Smooth muscle cell (in vitro differentiated cells): ENCODE measurements at regions not wholly inside any gene's neighbourhood (a gene's known extent, or its start where the extent isn't known, plus 50 kb on each side); places are given as distances from the start of the nearest gene placed in this dataset.

Experiments
- DNase-seq: peaks from one replicate; lab custom pipeline; 2025; ENCODE audit not compliant: unreplicated experiment; lab: John Stamatoyannopoulos, UW
- H2AFZ ChIP-seq: fragments of 200-600 bp; sonication (generic); 2 replicates; pipeline ENCODE4 v1.6.0; 2016; ENCODE audit warnings: antibody characterized with exemption, low read depth, mild to moderate bottlenecking
- H3F3A ChIP-seq: fragments of 200-600 bp; sonication (generic); 2 replicates; pipeline ENCODE4 v1.6.0; 2017; ENCODE audit warnings: antibody characterized with exemption, low read depth
- H3K27ac ChIP-seq: fragments of 200-600 bp; sonication (generic); 2 replicates; pipeline ENCODE4 v1.5.1; 2016; ENCODE audit warnings: low read depth, mild to moderate bottlenecking
- H3K27me3 ChIP-seq: fragments of 200-600 bp; sonication (generic); 2 replicates; pipeline ENCODE4 v1.6.1; 2016; ENCODE audit warnings: low read depth, mild to moderate bottlenecking
- H3K36me3 ChIP-seq: fragments of 200-600 bp; sonication (generic); 2 replicates; pipeline ENCODE4 v1.5.1; 2016; ENCODE audit warnings: low read depth
- H3K4me1 ChIP-seq: fragments of 200-600 bp; sonication (generic); 2 replicates; pipeline ENCODE4 v1.5.1; 2016; ENCODE audit warnings: low read depth
- H3K4me2 ChIP-seq: fragments of 200-600 bp; sonication (generic); 2 replicates; pipeline ENCODE4 v1.6.0; 2016; ENCODE audit warnings: mild to moderate bottlenecking
- H3K4me3 ChIP-seq: fragments of 200-600 bp; sonication (generic); 2 replicates; pipeline ENCODE4 v1.5.1; 2016; ENCODE audit warnings: mild to moderate bottlenecking
- H3K79me2 ChIP-seq: fragments of 200-600 bp; sonication (generic); 2 replicates; pipeline ENCODE4 v1.6.0; 2016; ENCODE audit warnings: low read depth, mild to moderate bottlenecking
- H3K9ac ChIP-seq: fragments of 200-600 bp; sonication (generic); 2 replicates; pipeline ENCODE4 v1.6.0; 2016; ENCODE audit warnings: low read depth
- H3K9me3 ChIP-seq: fragments of 200-600 bp; sonication (generic); replicated peaks from 2 replicates; pipeline ENCODE4 v1.5.1; 2016; ENCODE audit warnings: low read depth
- H4K20me1 ChIP-seq: fragments of 200-600 bp; sonication (generic); 2 replicates; pipeline ENCODE4 v1.6.0; 2016; ENCODE audit warnings: low read depth
- WGBS: methylation state at CpG from one replicate; pipeline ENCODE4 v1.1.7; 2016; ENCODE audit warnings: low lambda C conversion rate; 5-methylcytosine and 5-hydroxymethylcytosine counted together
- TF ChIP-seq, protein P1 (sequence below): fragments of 200-600 bp; sonication (generic); IDR thresholded peaks from 2 replicates; pipeline ENCODE4 v1.5.1; 2017; ENCODE audit warnings: borderline replicate concordance, mild to moderate bottlenecking, antibody characterized with exemption; ENCODE audit not compliant: insufficient read depth, poor library complexity, severe bottlenecking

- 65% methylated on average over 4 of the region's 4 CpGs for whole genome bisulfite sequencing
- no peak for DNase-seq
Measured at GRCh38 chr11:109302591-109303334, 119.2 kb upstream of the C11orf87 start.

GRCh38 chr11:109303342-109303741 lies 118.6 kb upstream of the C11orf87 start:
- no peak for DNase-seq
- Histone ChIP-seq H4K20me1 (no peaks in the 10 kb centered on the region), H3K4me2 (no peak overlapping the region), H3K79me2 (no peaks in the 10 kb centered on the region), H3K9me3 (no peaks in the 10 kb centered on the region), H3K4me1 (no peaks in the 10 kb centered on the region), H3F3A (no peaks in the 10 kb centered on the region), H2AFZ (no peak overlapping the region), H3K36me3 (no peaks in the 10 kb centered on the region), H3K27me3 (no peaks in the 10 kb centered on the region), H3K4me3 (no peak overlapping the region), H3K27ac (no peak overlapping the region), H3K9ac (no peak overlapping the region)
- WGBS = 62% methylated on average over 1 of the region's 1 CpG
- TF ChIP-seq, protein P1, sequence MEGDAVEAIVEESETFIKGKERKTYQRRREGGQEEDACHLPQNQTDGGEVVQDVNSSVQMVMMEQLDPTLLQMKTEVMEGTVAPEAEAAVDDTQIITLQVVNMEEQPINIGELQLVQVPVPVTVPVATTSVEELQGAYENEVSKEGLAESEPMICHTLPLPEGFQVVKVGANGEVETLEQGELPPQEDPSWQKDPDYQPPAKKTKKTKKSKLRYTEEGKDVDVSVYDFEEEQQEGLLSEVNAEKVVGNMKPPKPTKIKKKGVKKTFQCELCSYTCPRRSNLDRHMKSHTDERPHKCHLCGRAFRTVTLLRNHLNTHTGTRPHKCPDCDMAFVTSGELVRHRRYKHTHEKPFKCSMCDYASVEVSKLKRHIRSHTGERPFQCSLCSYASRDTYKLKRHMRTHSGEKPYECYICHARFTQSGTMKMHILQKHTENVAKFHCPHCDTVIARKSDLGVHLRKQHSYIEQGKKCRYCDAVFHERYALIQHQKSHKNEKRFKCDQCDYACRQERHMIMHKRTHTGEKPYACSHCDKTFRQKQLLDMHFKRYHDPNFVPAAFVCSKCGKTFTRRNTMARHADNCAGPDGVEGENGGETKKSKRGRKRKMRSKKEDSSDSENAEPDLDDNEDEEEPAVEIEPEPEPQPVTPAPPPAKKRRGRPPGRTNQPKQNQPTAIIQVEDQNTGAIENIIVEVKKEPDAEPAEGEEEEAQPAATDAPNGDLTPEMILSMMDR = no peak

More at GRCh38 chr11:109302591-109303334, 119.2 kb upstream of the C11orf87 start:
- Histone ChIP-seq H3K9ac (no peak overlapping the region), H2AFZ (no peak overlapping the region), H3K27me3 (no peaks in the 10 kb centered on the region), H3K79me2 (no peaks in the 10 kb centered on the region), H3K4me1 (no peaks in the 10 kb centered on the region), H3K36me3 (no peaks in the 10 kb centered on the region), H4K20me1 (no peaks in the 10 kb centered on the region), H3K9me3 (no peaks in the 10 kb centered on the region), H3K4me2 (no peak overlapping the region), H3K4me3 (no peak overlapping the region), H3K27ac (no peak overlapping the region), H3F3A (no peaks in the 10 kb centered on the region)
- TF ChIP-seq, protein P1 = no peak

DNA sequence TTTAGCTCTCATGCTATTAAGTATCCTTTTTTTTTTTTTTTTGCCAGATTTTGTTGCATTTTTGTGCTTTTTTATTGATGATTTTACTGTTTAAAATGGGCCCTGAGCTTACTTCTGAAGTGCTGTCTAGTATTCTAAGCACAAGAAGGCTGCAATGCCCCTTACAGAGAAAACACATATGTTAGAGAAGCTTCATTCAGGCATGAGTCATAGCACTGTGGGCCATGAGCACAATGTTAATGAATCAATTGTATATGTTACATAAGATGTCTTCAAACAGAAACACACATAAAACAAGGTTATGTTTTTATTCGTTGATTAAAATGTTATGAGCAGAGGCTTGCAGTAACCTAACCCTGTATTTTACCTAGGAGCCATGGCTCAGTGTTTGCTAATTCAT lies 117.8 kb upstream of the C11orf87 start:
- Histone ChIP-seq H3K9ac (no peak overlapping the region), H3K36me3 (no peaks in the 10 kb centered on the region), H3F3A (no peaks in the 10 kb centered on the region), H3K27ac (no peak overlapping the region), H3K79me2 (no peaks in the 10 kb centered on the region), H2AFZ (no peak overlapping the region), H3K4me1 (no peaks in the 10 kb centered on the region), H4K20me1 (no peaks in the 10 kb centered on the region), H3K4me2 (no peak overlapping the region), H3K27me3 (no peaks in the 10 kb centered on the region), H3K9me3 (no peaks in the 10 kb centered on the region), H3K4me3 (no peak overlapping the region)
- DNase-seq = no peak
- WGBS = 88% methylated on average over 1 of the region's 1 CpG
- TF ChIP-seq, protein P1 = no peak

GRCh38 chr11:109305009-109305408 lies 117.0 kb upstream of the C11orf87 start:
- Histone ChIP-seq H3K4me3 (no peak overlapping the region), H3K9me3 (no peaks in the 10 kb centered on the region), H3K27ac (no peak overlapping the region), H2AFZ (no peak overlapping the region), H3K27me3 (no peaks in the 10 kb centered on the region), H3K9ac (no peak overlapping the region), H3K4me2 (no peak overlapping the region), H3K4me1 (no peaks in the 10 kb centered on the region), H3K36me3 (no peaks in the 10 kb centered on the region), H3F3A (no peaks in the 10 kb centered on the region), H4K20me1 (no peaks in the 10 kb centered on the region), H3K79me2 (no peaks in the 10 kb centered on the region)
- 97% methylated on average over 7 of the region's 7 CpGs for WGBS
- DNase-seq = no peak
- TF ChIP-seq, protein P1 = no peak
